Nephron (organoid): ENCODE measurements at regions not wholly inside any gene's neighbourhood (a gene's known extent, or its start where the extent isn't known, plus 50 kb on each side); places are given as distances from the start of the nearest gene placed in this dataset.

Experiments
- H3K27ac Mint-ChIP-seq, 3 experiments: 2 replicates each; pipeline ENCODE4 v1.8.0; 2020; ENCODE audit warnings: mixed read lengths in 3 of 3, mild to moderate bottlenecking in 2 of 3, moderate library complexity in 1 of 3
- H3K27me3 Mint-ChIP-seq: 2 replicates; pipeline ENCODE4 v1.8.0; 2021; ENCODE audit warnings: low read depth, mild to moderate bottlenecking, moderate library complexity, mixed read lengths
- H3K36me3 Mint-ChIP-seq: 2 replicates; pipeline ENCODE4 v1.8.0; 2020; ENCODE audit warnings: low read depth, mixed read lengths
- H3K4me1 Mint-ChIP-seq: 2 replicates; pipeline ENCODE4 v1.8.0; 2020; ENCODE audit warnings: mixed read lengths
- H3K4me3 Mint-ChIP-seq, 3 experiments: 2 replicates each; pipeline ENCODE4 v1.8.0; 2020; ENCODE audit warnings: mild to moderate bottlenecking in 3 of 3, mixed read lengths in 3 of 3, moderate library complexity in 2 of 3
- H3K9me3 Mint-ChIP-seq: 2 replicates; pipeline ENCODE4 v1.8.0; 2020; ENCODE audit warnings: mixed read lengths
- TF ChIP-seq, protein P1 (sequence below), 3 experiments: fragments of 200-600 bp; sonication (generic); IDR thresholded peaks; one replicate each; pipeline ENCODE4 v1.5.0; 2021; ENCODE audit warnings: antibody characterized with exemption in 3 of 3; ENCODE audit not compliant: unreplicated experiment in 3 of 3

- H3K36me3 Mint-ChIP-seq, result no peaks in the 10 kb centered on the region
- H3K4me1 Mint-ChIP-seq, result peaks cover 7% of the 10 kb centered on the region
- peak overlapping the region in 1 of 3 experiments; percentile 46 for H3K27ac Mint-ChIP-seq
- H3K4me3 Mint-ChIP-seq, result no peak overlapping the region
- no peaks in the 10 kb centered on the region for H3K27me3 Mint-ChIP-seq
- no peaks in the 10 kb centered on the region for H3K9me3 Mint-ChIP-seq
- TF ChIP-seq, protein P1, sequence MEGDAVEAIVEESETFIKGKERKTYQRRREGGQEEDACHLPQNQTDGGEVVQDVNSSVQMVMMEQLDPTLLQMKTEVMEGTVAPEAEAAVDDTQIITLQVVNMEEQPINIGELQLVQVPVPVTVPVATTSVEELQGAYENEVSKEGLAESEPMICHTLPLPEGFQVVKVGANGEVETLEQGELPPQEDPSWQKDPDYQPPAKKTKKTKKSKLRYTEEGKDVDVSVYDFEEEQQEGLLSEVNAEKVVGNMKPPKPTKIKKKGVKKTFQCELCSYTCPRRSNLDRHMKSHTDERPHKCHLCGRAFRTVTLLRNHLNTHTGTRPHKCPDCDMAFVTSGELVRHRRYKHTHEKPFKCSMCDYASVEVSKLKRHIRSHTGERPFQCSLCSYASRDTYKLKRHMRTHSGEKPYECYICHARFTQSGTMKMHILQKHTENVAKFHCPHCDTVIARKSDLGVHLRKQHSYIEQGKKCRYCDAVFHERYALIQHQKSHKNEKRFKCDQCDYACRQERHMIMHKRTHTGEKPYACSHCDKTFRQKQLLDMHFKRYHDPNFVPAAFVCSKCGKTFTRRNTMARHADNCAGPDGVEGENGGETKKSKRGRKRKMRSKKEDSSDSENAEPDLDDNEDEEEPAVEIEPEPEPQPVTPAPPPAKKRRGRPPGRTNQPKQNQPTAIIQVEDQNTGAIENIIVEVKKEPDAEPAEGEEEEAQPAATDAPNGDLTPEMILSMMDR (IDR thresholded peaks at IDR 0.05; ENCODE audit: unreplicated experiment in 3 of 3), result no peak
These were observed 147.0 kb upstream of the SYT10 start for GRCh38 chr12:33586576-33586975.

GRCh38 chr12:33587354-33587753, 147.7 kb upstream of the SYT10 start:
- Mint-ChIP-seq H3K9me3 (no peaks in the 10 kb centered on the region), H3K36me3 (no peaks in the 10 kb centered on the region), H3K27me3 (no peaks in the 10 kb centered on the region), H3K4me1 (peaks cover 7% of the 10 kb centered on the region), H3K27ac (no peak overlapping the region), H3K4me3 (no peak overlapping the region)
- TF ChIP-seq, protein P1 (IDR thresholded peaks at IDR 0.05; ENCODE audit: unreplicated experiment in 3 of 3), result no peak

GRCh38 chr12:33587784-33588712, 148.4 kb upstream of the SYT10 start:
- H3K36me3 Mint-ChIP-seq, result no peaks in the 10 kb centered on the region
- H3K4me3 Mint-ChIP-seq, result no peak overlapping the region
- no peaks in the 10 kb centered on the region for H3K9me3 Mint-ChIP-seq
- H3K27me3 Mint-ChIP-seq, result no peaks in the 10 kb centered on the region
- TF ChIP-seq, protein P1 (IDR thresholded peaks at IDR 0.05; ENCODE audit: unreplicated experiment in 3 of 3), result no peak
- peaks cover 7% of the 10 kb centered on the region for H3K4me1 Mint-ChIP-seq
- peak overlapping the region in 2 of 3 experiments; percentile 2 to 21 for H3K27ac Mint-ChIP-seq

DNA sequence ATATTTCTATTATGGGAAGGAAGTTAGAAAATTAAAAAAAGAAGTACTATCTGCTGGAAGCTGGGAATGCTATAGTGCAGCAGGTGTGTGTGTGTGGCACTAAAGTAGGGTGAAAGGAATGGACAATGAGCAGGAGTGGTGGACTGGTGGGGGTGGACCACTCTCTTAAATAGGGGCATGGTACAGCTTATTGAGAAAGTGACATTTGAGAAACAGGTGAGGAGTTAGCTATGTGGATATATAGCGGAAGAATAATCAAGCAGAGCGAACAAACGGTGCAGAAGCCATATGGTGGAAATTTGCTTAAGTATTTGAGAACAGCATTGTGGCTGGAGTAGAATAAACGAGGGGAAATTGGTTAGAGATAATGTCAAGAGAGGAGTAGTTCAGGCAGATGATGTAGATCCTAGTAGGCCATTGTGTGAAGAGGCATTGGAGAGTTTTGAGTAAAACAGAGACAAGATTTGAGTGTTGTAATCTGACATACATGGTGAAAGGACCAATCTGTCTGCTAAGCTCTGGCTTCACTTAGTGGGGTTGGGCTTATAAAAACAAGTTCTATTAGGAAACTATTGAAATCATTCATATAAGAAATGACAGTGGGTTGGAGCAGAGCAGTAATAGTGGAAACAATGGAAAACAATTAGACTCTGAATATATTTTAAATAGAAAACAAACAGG, 149.2 kb upstream of the SYT10 start:
- H3K9me3 Mint-ChIP-seq, result no peaks in the 10 kb centered on the region
- H3K4me3 Mint-ChIP-seq, result no peak overlapping the region
- H3K27me3 Mint-ChIP-seq, result no peaks in the 10 kb centered on the region
- TF ChIP-seq, protein P1 (IDR thresholded peaks at IDR 0.05; ENCODE audit: unreplicated experiment in 3 of 3), result no peak
- peaks cover 7% of the 10 kb centered on the region for H3K4me1 Mint-ChIP-seq
- H3K36me3 Mint-ChIP-seq, result no peaks in the 10 kb centered on the region
- H3K27ac Mint-ChIP-seq, result peak overlapping the region in 2 of 3 experiments; percentile 2 to 21

DNA sequence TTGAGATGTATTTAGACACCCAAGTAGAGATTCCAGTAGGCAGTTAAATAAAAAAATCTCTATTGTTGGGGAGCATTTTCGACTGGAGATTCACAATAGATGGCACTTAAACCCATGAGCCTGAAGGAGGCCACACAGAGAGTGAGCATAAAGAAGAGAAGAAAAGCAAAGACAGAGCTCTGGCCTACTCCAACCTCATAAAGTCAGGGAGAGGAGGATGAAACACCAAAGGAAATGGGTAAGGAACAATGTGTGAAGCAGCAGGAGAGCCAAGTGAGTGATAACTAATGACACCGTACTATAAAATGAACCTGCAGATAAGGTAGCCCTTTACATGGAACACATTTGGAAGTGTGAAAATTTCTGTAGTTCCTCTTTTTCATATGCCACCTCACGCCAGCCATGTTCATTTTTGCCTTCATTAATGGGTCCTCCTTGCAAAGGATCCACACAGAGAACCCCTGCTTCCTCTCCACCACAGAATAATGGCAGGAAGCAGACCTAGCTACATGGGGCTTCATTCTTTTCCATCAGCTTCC, 150.0 kb upstream of the SYT10 start:
- peaks cover 7% of the 10 kb centered on the region for H3K4me1 Mint-ChIP-seq
- TF ChIP-seq, protein P1 (IDR thresholded peaks at IDR 0.05; ENCODE audit: unreplicated experiment in 3 of 3), result no peak
- H3K36me3 Mint-ChIP-seq, result no peaks in the 10 kb centered on the region
- H3K4me3 Mint-ChIP-seq, result no peak overlapping the region
- peak overlapping the region in 1 of 3 experiments; percentile 17 for H3K27ac Mint-ChIP-seq
- H3K9me3 Mint-ChIP-seq, result no peaks in the 10 kb centered on the region
- no peaks in the 10 kb centered on the region for H3K27me3 Mint-ChIP-seq
